CD1c-positive myeloid dendritic cell (primary cell): ENCODE measurements at regions not wholly inside any gene's neighbourhood (a gene's known extent, or its start where the extent isn't known, plus 50 kb on each side); places are given as distances from the start of the nearest gene placed in this dataset.
"Not testable (repeated sequence)": the region's sequence is repeated elsewhere in the genome, so short reads cannot be mapped to it uniquely, and the experiment has no call there.

Experiments
- DNase-seq: peaks from one replicate; pipeline ENCODE4 v3.0.0-alpha.2; 2016; ENCODE audit errors: extremely low spot score

GRCh38 chr13:37225414-37226070 lies 120.1 kb upstream of the CSNK1A1L start:
- no peak for DNase-seq

DNA sequence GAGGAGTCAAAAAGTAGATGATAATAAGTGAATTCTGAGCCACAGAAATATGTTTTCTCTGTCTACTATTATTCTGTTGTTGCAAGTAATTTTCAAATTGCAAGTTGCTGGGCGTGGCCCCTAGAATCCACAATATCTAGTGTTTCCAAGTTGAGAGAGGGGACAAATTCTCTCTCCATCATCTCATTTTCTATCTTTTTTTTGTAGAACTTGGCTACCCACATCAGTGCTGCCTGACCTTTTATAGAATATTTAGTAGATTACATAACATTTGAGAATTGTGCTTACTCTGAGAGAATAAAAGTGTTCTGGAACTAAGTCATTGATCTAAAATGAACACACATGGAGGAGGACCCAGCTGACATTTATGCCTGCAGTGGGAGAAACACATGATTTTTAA lies 110.9 kb upstream of the CSNK1A1L start:
- no peak for DNase-seq

DNA sequence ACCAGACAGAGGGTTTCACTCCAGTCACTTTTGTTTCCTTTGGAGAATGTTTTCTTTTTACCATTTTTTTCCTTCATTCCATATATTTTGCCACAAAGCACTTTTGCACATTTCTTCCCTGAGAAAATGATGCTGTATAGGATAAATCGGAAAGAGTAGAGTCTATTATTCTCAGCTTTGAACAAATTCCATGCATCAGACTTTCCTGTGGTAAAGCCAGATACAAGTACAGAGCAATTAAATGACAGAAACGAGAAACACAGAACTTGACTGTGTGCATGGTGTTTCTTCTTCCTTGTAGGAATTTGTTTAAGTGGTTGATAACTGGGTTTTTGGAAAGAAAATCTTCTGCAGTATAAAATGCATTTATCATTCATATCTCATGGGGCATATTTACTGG lies 107.4 kb upstream of the CSNK1A1L start:
- DNase-seq = no peak

- DNase-seq = no peak
Measured at GRCh38 chr13:37211487-37211886, 106.0 kb upstream of the CSNK1A1L start.

DNA sequence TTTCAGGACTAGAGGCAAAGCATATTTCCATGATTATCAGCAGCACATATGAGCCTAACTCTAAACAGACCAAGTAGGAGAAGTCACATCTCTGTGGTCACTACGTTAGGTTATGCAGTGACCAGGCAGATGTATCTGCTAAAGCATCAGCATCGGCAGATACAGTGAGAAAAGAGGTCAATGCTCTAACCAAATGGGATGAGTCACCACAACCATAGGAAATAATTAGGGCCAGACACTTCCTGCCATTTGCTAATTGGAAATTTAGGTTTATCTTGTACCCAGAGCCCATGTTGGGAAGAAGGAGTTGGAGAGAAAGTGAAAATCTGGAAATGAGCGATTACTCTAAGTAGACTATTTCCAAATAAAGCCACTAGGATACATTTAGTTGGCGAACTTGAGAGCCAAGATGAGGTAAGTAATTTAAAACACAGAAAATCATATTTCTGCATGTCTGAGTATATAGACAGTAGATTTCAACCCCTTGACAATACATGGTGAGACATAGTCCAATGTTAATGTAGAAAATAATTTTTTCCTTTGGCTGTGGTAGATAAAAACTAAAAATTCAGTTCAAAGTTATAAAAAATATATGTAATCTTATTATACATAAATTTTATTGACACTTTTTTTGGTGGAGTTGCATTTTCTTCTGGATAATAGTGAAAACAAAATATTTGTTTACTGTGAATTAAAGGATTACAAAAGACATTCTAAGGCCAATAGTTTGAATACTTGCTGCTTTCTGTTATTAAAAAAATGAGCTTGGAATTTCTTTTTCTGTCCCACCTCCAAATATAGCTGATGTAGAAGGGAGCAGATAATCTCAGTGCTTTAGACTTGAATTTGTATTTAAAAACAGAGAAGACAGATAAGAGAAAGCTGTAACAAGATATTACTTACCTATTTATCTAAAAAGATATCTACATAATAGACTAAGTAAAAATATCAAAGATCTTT lies 104.4 kb upstream of the CSNK1A1L start:
- no peak for DNase-seq

DNA sequence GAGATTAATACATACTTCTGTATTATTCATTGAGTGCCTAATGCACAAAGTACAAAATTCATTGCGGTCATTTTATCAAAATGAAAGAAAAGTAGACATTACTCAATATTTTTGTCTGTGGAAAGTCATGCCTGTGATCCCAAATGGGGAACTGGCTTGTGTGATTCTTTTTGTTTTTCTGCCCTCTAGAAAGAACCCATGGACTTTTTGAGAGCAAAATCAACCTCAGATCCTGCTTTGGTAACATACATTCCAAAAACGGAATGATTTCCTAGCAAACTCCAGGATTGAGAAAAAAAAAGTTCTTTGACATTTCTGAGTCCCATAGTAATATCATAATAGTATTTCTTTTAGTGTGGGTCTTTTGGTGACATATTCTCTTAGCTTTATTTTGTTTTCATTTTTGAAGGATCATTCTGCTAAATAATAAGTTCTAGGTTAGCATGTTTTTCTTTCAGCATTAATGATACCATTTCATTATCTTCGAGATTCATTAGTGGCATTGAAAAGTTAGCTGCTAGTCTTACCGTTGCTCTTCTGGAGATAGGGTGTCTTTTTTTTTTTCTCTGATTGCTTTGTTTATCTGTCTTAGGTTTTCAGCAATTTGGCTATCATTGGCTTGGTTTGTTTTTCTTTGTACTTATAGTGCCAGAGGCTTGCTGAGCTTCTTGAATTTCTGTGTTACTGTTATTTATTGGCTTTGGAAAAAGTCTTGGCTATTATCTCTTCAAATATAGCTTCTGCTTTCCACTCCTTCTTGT lies 102.4 kb upstream of the CSNK1A1L start:
- DNase-seq = no peak

GRCh38 chr13:37202264-37202663 lies 96.8 kb upstream of the CSNK1A1L start:
- DNase-seq = no peak

DNA sequence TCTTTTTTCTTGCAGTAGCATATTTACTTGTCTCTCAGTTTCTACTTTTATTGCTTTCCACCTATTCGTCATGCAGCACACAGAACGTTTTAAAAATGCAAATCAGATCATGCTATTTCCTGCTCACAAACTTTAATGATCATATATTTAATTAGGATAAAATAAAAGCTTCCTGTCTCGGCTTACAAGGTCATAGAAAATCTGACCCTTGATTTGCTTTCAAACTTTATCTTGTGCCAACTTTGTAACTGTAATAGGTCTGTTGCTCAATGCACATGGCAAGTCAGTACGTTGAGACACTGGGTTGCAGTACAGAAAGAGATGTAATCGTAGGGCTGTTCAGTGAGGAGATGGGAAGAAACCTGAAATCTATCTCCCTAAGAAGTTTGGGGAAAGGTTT lies 95.6 kb upstream of the CSNK1A1L start:
- no peak for DNase-seq

- DNase-seq = no peak
Measured at GRCh38 chr13:37198629-37199028, 93.2 kb upstream of the CSNK1A1L start.

GRCh38 chr13:37195621-37196020 lies 90.2 kb upstream of the CSNK1A1L start:
- no peak for DNase-seq

- no peak for DNase-seq
Measured at GRCh38 chr13:37194428-37194861, 89.0 kb upstream of the CSNK1A1L start.

- no peak for DNase-seq
Measured at GRCh38 chr13:37192956-37193355, 87.5 kb upstream of the CSNK1A1L start.

DNA sequence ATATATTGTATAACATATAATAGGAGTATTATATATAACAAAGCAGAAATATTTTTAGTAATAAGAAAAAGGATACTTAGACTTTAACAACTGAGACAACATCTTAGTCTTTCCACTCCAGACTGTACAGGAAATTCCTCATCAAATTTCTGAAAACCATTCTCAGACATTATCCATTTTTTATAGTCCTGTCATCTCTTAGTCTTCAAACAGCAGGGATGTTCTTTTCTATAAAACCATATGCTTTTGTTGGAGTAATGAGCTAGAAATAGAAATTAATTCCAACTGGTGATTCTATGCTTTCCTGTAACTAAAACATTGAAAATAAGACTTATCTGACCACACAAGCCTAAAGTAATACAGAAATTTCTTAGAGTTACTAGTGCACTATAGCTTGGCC lies 82.2 kb upstream of the CSNK1A1L start:
- DNase-seq = no peak

- no peak for DNase-seq
Measured at GRCh38 chr13:37187105-37187504, 81.6 kb upstream of the CSNK1A1L start.

DNA sequence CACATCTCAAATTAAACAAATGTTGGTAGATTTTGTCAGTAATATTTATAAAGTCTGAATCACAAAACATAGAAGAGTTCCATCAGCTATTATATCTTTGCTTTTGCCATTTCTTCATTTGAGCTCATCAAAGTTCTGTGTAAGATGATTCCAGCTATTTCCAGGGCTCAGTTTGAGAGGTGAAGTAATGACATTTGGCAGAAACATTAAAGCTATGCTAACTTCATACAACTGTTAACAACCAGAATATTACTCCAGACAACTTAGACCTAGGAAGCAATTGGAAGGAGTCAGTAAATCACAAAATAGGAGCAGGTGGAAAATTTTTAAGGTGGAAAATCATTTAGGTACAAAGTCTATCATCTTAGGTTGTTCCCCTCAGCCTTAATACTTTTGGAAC lies 76.2 kb upstream of the CSNK1A1L start:
- DNase-seq = no peak

DNA sequence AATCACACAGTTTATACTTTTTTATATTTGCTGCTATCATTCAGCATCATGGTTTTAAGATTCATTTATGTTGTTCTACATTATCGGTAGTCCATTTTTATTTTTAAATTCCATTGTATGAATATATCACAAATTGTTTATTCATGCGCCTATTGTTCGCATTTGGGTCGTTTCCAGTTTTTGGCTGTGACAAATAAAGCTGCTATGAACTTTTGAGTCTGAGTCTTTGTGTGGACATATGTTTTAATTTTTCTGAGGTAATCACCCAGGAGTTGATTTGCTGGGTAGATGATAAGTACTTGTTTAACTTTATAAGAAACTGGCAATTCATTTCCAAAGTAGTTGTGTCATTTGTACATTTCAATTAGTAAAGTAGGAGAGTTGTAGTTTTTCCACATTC lies 74.2 kb upstream of the CSNK1A1L start:
- DNase-seq = no peak

- DNase-seq = no peak
Measured at GRCh38 chr13:37177125-37177524, 71.7 kb upstream of the CSNK1A1L start.

DNA sequence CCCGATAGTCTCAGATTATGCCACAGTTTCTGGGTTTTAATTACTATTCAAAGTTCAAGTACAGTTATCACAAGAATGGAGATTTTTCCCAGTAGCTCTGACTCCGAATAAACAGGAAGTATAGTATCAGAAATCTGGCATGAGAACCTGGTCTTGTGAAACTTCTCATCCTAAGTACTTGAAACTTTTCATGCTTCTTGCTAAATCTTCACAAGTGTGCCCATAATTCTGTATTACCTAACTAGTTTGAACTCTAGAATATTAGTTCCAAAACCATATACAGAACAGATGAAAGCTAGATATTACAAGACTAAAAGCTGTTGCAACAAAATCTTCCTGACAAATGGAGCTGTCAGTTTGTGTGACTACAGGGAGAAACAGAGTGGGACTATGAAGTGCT lies 70.5 kb upstream of the CSNK1A1L start:
- DNase-seq = no peak

DNA sequence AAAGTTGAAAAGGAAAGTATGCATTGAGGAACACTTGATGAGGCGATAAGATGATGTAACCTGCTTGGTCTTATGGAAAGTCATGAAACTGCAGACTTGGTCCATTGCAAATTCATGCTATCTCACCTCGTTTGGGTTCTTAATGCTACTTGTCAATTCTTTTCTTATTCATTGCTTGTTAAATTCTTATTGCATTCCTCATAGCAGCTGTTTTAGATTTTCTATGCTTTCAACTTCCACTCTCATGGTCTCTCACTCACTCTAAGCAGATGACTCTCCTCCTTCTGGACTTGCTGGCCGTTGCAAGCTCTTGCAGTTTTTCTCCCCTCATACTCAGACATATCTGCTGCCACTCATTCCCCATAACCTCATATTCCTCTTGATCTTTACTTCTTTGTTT lies 67.8 kb upstream of the CSNK1A1L start:
- DNase-seq = no peak

- DNase-seq = not testable (repeated sequence)
Measured at GRCh38 chr13:37172226-37172625, 66.8 kb upstream of the CSNK1A1L start.

DNA sequence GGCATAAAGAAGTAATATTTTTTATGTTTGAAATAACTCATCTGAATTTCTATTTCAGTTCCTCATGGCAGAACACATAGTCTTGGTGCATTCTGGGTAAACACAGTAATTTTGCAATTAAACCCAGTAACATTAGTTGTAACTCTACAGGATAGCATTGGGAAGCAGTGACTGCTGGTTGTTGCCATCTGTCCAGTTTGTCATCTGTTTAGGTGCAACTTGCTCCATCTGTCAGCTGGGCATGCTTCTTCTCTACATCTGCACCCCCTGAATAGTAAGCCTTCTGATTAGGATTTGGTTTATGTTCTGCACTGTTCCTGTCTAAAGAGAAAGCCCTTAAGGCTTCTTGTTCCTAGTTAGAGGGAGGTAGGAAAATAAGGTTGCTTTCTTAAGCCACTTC lies 63.5 kb upstream of the CSNK1A1L start:
- no peak for DNase-seq

DNA sequence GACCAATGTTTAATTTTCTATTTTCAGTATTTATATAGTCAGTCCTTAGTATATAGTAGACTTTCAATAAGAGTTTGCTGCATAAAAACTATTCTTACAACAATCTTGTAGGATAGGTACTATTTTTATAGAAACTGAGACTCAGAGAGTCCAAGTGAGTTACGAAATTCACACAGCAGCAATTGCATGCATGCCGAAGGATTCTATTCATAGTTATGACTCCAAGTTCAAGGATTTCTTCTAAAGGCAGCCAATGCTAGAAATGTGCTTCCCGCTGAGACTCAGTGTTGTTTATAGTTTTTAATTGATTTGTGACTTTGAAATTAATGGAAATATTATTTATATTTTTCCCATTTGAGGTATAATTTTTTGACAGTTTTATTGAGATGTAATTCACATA lies 62.7 kb upstream of the CSNK1A1L start:
- no peak for DNase-seq
